ENCODE measurements at regions not wholly inside any gene's neighbourhood (a gene's known extent, or its start where the extent isn't known, plus 50 kb on each side); places are given as distances from the start of the nearest gene placed in this dataset.

DNA sequence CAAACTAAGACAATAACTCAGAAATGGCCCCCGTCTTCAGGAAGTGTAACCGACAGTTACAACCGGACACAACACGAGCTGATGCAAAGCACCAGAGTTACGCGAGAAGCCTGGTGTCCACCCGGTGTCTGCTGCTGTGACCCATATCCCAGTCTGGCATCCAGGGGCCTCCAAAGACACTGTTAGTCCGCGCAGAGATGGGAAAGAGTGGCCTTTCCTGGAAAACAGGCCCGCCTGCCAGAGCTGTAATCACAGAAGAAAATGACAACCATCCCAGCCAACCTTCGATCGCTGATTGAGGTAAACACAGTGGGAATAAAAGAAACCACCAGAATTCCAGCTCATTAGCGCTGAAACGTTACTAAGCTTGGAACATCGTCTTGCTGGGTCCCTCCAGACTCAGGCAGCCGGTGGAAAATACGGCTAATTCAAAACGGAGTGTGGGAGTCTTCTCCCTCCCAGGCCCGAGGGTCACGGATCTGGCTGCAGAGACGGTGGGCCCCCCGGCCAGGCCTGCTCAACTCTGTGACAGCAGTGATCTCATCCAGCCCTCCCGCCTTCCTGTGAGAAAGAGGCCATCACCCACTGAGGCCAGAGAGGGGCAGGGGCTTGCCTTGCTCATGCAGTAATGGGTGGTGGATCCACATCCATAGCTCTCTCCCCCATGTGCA is 273.9 kb upstream of the RTL1 start:
- Histone ChIP-seq H3K4me1 (ENCODE audit: low read depth, poor library complexity, severe bottlenecking) (no peaks in the 10 kb centered on the region), H3K27ac (no peak overlapping the region), H3K4me2 (no peak overlapping the region), H3K36me3 (ENCODE audit: insufficient read depth) (no peaks in the 10 kb centered on the region), H3K27me3 (ENCODE audit: insufficient read depth, low read depth) (no peaks in the 10 kb centered on the region; the same call in 1 of the 2 replicates), H4K20me1 (ENCODE audit: insufficient read depth) (no peaks in the 10 kb centered on the region), H3K9ac (no peak overlapping the region), H3K79me2 (ENCODE audit: insufficient read depth, low read depth) (no peaks in the 10 kb centered on the region), H2AFZ (ENCODE audit: low read depth) (no peak overlapping the region), H3K4me3 (IDR thresholded peaks at IDR 0.05; ENCODE audit: insufficient read depth, low read depth, low read length) (no peak overlapping the region)
- TF ChIP-seq, protein P1, sequence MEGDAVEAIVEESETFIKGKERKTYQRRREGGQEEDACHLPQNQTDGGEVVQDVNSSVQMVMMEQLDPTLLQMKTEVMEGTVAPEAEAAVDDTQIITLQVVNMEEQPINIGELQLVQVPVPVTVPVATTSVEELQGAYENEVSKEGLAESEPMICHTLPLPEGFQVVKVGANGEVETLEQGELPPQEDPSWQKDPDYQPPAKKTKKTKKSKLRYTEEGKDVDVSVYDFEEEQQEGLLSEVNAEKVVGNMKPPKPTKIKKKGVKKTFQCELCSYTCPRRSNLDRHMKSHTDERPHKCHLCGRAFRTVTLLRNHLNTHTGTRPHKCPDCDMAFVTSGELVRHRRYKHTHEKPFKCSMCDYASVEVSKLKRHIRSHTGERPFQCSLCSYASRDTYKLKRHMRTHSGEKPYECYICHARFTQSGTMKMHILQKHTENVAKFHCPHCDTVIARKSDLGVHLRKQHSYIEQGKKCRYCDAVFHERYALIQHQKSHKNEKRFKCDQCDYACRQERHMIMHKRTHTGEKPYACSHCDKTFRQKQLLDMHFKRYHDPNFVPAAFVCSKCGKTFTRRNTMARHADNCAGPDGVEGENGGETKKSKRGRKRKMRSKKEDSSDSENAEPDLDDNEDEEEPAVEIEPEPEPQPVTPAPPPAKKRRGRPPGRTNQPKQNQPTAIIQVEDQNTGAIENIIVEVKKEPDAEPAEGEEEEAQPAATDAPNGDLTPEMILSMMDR (conservative IDR thresholded peaks at IDR 0.05; ENCODE audit: low read depth, low read length): no peak

DNA sequence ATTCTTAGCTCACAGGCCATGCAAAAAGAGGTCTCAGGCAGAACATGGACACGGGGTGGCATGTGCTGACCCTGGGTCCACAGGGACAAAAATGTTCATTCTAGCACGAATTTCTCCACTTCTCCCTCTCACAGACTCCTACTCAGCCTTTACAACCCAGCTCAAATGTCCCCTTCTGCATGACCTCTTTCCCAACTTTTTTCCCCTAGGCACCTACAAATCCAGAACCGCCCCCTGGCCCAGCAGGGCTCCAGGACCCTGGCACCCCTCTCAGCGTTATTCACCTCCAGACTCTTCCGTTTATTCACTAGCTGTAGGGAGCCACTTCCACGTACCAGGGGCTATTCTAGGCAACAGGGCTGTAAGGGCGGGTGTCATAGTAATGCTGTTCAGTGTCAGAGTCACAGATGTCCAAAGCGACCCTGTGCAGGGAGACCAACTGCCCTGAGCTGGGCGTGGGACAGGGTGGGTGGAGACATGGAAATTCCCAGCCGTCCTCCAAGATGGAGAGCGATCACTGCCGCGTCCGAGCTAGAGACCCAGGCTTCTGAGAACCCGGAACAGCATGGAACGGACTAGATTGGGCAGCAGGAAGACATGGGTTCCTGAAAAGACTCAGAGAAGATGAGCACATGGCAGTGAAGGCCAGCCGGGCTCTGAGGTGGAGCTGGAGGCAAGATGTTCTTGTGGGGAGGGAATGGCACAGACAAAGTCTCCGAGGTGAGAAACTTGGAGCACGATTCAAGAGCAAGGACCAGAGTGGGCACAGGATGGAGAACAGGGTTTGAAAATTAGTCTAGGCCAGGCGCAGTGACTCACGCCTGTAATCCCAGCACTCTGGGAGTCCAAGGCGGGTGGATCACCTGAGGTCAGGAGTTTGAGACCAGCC is 274.9 kb upstream of the RTL1 start:
- Histone ChIP-seq H3K4me2 (no peak overlapping the region), H3K4me3 (IDR thresholded peaks at IDR 0.05; ENCODE audit: insufficient read depth, low read depth, low read length) (no peak overlapping the region), H3K79me2 (ENCODE audit: insufficient read depth, low read depth) (no peaks in the 10 kb centered on the region), H4K20me1 (ENCODE audit: insufficient read depth) (no peaks in the 10 kb centered on the region), H3K4me1 (ENCODE audit: low read depth, poor library complexity, severe bottlenecking) (no peaks in the 10 kb centered on the region), H3K9ac (no peak overlapping the region), H3K36me3 (ENCODE audit: insufficient read depth) (no peaks in the 10 kb centered on the region), H2AFZ (ENCODE audit: low read depth) (no peak overlapping the region), H3K27ac (no peak overlapping the region), H3K27me3 (ENCODE audit: insufficient read depth, low read depth) (no peaks in the 10 kb centered on the region; the same call in 1 of the 2 replicates)
- TF ChIP-seq, protein P1 (conservative IDR thresholded peaks at IDR 0.05; ENCODE audit: low read depth, low read length): no peak

DNA sequence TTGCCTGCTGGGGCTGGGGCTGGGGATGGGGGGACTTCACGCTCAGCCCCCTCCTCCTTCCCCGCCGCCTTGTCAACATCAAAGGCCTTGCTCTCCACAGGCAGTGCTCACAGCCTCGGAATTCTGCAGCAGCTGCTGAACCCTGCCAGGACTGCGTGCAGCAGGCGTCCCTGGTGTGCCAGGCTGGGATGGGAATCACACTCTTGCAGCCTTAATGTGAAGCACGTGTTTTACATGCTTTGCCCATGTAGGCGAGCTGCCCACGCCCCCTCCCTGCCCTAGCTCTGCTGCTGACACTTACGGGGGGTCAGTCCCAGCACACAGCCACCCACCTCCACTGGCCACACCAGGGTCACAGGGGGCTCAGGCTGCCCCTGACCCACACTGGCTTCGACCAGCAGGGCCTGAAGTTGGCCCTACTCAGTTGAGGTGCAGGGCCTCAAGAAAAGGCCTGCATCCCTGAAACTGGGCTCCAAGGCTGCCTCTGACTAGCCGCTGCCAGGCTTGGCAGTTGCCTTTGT is 276.2 kb upstream of the RTL1 start:
- no peak overlapping the region for H3K4me3 ChIP-seq (IDR thresholded peaks at IDR 0.05; ENCODE audit: insufficient read depth, low read depth, low read length)
- H3K9ac ChIP-seq: no peak overlapping the region
- H3K27ac ChIP-seq: no peak overlapping the region
- TF ChIP-seq, protein P1 (conservative IDR thresholded peaks at IDR 0.05; ENCODE audit: low read depth, low read length): no peak
- no peaks in the 10 kb centered on the region; the same call in 1 of the 2 replicates for H3K27me3 ChIP-seq (ENCODE audit: insufficient read depth, low read depth)
- H3K4me1 ChIP-seq (ENCODE audit: low read depth, poor library complexity, severe bottlenecking): no peaks in the 10 kb centered on the region
- no peaks in the 10 kb centered on the region for H3K79me2 ChIP-seq (ENCODE audit: insufficient read depth, low read depth)
- no peak overlapping the region for H2AFZ ChIP-seq (ENCODE audit: low read depth)
- H3K36me3 ChIP-seq (ENCODE audit: insufficient read depth): no peaks in the 10 kb centered on the region
- H4K20me1 ChIP-seq (ENCODE audit: insufficient read depth): no peaks in the 10 kb centered on the region
- H3K4me2 ChIP-seq: no peak overlapping the region

DNA sequence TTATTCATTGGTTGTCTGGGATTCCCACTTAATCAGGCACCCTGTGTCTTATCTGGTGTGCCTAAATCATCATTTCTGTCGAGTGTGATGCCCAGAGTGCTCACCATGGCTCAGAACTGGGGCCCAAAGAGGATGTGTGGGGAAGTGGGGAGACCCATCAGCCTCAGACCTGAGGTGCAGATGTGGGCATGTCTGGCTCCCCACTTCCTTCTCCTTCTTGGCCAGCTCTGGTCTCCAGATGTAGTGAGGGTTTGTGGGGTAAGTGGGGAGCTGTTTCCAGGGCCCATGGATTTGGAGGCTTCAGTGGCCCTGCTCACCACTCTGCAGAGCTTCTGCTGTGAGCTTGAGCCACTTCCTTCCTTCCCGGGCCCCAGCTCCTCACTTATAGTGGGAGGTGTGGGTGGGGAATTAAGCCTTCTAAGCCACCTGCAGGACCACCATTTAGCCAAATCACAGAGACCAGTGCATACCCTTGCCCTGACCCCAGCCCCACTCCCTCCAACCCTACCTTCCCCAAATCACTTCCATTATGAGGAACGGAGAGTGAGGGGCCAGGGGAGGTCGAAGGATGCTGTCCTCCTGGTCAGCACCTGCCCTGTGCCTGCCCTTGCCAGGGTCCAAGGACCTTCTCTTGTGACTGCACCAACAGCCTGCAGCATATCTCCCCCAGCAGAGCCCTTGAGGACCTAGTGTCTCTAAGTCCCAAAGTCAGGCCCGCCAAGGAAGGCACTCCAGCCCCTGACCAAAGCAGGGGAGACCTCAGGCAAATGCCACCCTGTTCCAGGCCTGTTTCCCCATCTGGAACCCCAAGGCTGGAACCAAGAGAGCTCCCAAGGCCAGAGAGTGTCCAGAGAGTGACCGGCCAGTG is 278.2 kb upstream of the RTL1 start:
- H3K27me3 ChIP-seq (ENCODE audit: insufficient read depth, low read depth): peaks cover 6% of the 10 kb centered on the region; the same call in 1 of the 2 replicates
- H3K27ac ChIP-seq: no peak overlapping the region
- no peak overlapping the region for H3K4me2 ChIP-seq
- no peak overlapping the region for H2AFZ ChIP-seq (ENCODE audit: low read depth)
- TF ChIP-seq, protein P1 (conservative IDR thresholded peaks at IDR 0.05; ENCODE audit: low read depth, low read length): no peak
- no peaks in the 10 kb centered on the region for H3K79me2 ChIP-seq (ENCODE audit: insufficient read depth, low read depth)
- no peak overlapping the region for H3K4me3 ChIP-seq (IDR thresholded peaks at IDR 0.05; ENCODE audit: insufficient read depth, low read depth, low read length)
- H3K4me1 ChIP-seq (ENCODE audit: low read depth, poor library complexity, severe bottlenecking): no peaks in the 10 kb centered on the region
- no peaks in the 10 kb centered on the region for H4K20me1 ChIP-seq (ENCODE audit: insufficient read depth)
- H3K36me3 ChIP-seq (ENCODE audit: insufficient read depth): no peaks in the 10 kb centered on the region
- no peak overlapping the region for H3K9ac ChIP-seq
